ENCODE measurements at regions not wholly inside any gene's neighbourhood (a gene's known extent, or its start where the extent isn't known, plus 50 kb on each side); places are given as distances from the start of the nearest gene placed in this dataset.

- TF ChIP-seq ZFX (IDR thresholded peaks at IDR 0.05; ENCODE audit: borderline replicate concordance), result no peak
- TF ChIP-seq, protein P1, sequence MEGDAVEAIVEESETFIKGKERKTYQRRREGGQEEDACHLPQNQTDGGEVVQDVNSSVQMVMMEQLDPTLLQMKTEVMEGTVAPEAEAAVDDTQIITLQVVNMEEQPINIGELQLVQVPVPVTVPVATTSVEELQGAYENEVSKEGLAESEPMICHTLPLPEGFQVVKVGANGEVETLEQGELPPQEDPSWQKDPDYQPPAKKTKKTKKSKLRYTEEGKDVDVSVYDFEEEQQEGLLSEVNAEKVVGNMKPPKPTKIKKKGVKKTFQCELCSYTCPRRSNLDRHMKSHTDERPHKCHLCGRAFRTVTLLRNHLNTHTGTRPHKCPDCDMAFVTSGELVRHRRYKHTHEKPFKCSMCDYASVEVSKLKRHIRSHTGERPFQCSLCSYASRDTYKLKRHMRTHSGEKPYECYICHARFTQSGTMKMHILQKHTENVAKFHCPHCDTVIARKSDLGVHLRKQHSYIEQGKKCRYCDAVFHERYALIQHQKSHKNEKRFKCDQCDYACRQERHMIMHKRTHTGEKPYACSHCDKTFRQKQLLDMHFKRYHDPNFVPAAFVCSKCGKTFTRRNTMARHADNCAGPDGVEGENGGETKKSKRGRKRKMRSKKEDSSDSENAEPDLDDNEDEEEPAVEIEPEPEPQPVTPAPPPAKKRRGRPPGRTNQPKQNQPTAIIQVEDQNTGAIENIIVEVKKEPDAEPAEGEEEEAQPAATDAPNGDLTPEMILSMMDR (IDR thresholded peaks at IDR 0.05), result peak; percentile 35; the same call in 1 of the 2 replicates
- no peak overlapping the region for H3K27ac ChIP-seq
These were observed 668.9 kb downstream of the AACS start for GRCh38 chr12:125734137-125734536.

DNA sequence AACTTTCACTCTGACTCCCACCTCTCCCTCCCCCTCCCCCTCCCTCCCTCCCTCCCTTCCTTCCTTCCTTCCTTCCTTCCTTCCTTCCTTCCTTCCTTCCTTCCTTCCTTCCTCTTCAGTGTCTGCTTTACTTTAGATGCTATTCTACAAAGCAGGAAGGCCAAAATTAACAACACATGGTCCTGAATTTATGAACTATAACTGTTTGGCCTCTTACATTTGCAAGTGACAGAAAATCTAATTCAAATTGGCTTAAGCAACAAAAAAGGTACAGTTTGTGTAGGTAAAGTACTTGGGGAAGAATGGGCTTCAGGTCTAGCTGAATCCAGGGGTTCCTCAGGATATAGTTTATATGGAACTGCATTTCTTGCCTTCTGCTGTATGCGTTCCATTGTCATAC is 673.0 kb downstream of the AACS start:
- H3K27ac ChIP-seq, result no peak overlapping the region
- TF ChIP-seq, protein P1 (IDR thresholded peaks at IDR 0.05), result no peak
- TF ChIP-seq ZFX (IDR thresholded peaks at IDR 0.05; ENCODE audit: borderline replicate concordance), result no peak

DNA sequence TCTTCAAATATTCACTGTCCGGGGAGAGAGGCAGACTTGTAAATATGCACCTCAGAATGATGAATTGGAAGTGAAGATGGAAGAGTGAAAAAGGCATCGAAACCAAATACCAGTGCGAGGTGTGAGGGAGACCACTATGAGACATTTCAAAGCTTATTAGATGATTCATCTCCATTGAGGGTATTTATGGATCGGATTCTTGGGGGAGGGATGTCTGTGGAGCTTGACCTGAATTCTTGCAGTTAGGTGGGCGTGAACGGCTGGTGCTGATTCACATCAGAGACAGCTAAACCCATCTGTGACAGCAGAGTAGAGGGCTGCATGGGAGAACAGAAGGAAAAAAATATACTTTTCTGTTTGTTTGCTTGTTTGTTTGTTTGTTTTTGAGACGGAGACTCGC is 677.2 kb downstream of the AACS start:
- no peak for TF ChIP-seq ZFX (IDR thresholded peaks at IDR 0.05; ENCODE audit: borderline replicate concordance)
- TF ChIP-seq, protein P1 (IDR thresholded peaks at IDR 0.05), result no peak
- H3K27ac ChIP-seq, result no peak overlapping the region

- TF ChIP-seq, protein P1 (IDR thresholded peaks at IDR 0.05), result no peak
- no peak for TF ChIP-seq ZFX (IDR thresholded peaks at IDR 0.05; ENCODE audit: borderline replicate concordance)
- H3K27ac ChIP-seq, result no peak overlapping the region
These were observed 679.0 kb downstream of the AACS start for GRCh38 chr12:125744201-125744600.

GRCh38 chr12:125755512-125755911 is 690.3 kb downstream of the AACS start:
- no peak overlapping the region for H3K27ac ChIP-seq
- TF ChIP-seq, protein P1 (IDR thresholded peaks at IDR 0.05), result peak; percentile 30; the same call in 1 of the 2 replicates
- no peak for TF ChIP-seq ZFX (IDR thresholded peaks at IDR 0.05; ENCODE audit: borderline replicate concordance)

- no peak overlapping the region for H3K27ac ChIP-seq
- TF ChIP-seq, protein P1 (IDR thresholded peaks at IDR 0.05), result no peak
- TF ChIP-seq ZFX (IDR thresholded peaks at IDR 0.05; ENCODE audit: borderline replicate concordance), result no peak
These were observed 700.9 kb downstream of the AACS start for GRCh38 chr12:125766091-125766490.

DNA sequence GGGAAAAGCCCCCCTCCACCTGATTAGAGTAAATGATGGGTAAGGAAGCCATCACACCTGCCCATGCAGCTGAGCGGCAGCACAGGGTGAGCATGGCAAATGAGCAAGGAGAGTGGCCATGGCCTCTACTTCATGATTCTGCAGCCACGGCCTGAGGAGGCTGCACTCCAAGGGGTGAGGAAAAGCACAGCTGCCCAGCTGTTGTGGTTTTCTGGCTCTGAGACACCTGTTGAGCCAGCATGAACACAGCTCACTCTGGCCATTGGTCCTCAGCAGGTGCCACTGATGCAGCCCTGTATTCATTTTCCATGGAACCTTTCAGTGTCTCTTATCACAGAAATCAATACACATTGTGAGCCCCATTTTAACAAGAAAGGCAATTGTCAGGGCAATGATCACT is 707.2 kb downstream of the AACS start:
- no peak overlapping the region for H3K27ac ChIP-seq
- no peak for TF ChIP-seq ZFX (IDR thresholded peaks at IDR 0.05; ENCODE audit: borderline replicate concordance)
- TF ChIP-seq, protein P1 (IDR thresholded peaks at IDR 0.05), result no peak
